ENCODE measurements at regions not wholly inside any gene's neighbourhood (a gene's known extent, or its start where the extent isn't known, plus 50 kb on each side); places are given as distances from the start of the nearest gene placed in this dataset.
"Not testable (repeated sequence)": the region's sequence is repeated elsewhere in the genome, so short reads cannot be mapped to it uniquely, and the experiment has no call there.

GRCh38 chr3:86413645-86414044, 577.3 kb downstream of the VGLL3 start:
- no peak for TF ChIP-seq CTCF (conservative IDR thresholded peaks at IDR 0.05)
- no peak overlapping the region for H3K27ac ChIP-seq

GRCh38 chr3:86410587-86410986, 580.4 kb downstream of the VGLL3 start:
- no peak overlapping the region for H3K27ac ChIP-seq
- no peak for TF ChIP-seq CTCF (conservative IDR thresholded peaks at IDR 0.05)

GRCh38 chr3:86389759-86390158, 601.2 kb downstream of the VGLL3 start:
- H3K27ac ChIP-seq, result not testable (repeated sequence)

GRCh38 chr3:86388820-86389219, 602.1 kb downstream of the VGLL3 start:
- no peak overlapping the region for H3K27ac ChIP-seq
- TF ChIP-seq CTCF (conservative IDR thresholded peaks at IDR 0.05), result no peak

- H3K27ac ChIP-seq, result no peak overlapping the region
- TF ChIP-seq CTCF (conservative IDR thresholded peaks at IDR 0.05), result no peak
Measured at GRCh38 chr3:86382556-86382955, 608.4 kb downstream of the VGLL3 start.

GRCh38 chr3:86381247-86381646, 609.7 kb downstream of the VGLL3 start:
- no peak for TF ChIP-seq CTCF (conservative IDR thresholded peaks at IDR 0.05)
- no peak overlapping the region for H3K27ac ChIP-seq

GRCh38 chr3:86379280-86379679, 611.7 kb downstream of the VGLL3 start:
- no peak for TF ChIP-seq CTCF (conservative IDR thresholded peaks at IDR 0.05)
- no peak overlapping the region for H3K27ac ChIP-seq

GRCh38 chr3:86378829-86379228, 612.1 kb downstream of the VGLL3 start:
- H3K27ac ChIP-seq, result no peak overlapping the region
- TF ChIP-seq CTCF (conservative IDR thresholded peaks at IDR 0.05), result no peak

- not testable (repeated sequence) for H3K27ac ChIP-seq
Measured at GRCh38 chr3:86335566-86335965, 655.4 kb downstream of the VGLL3 start.
